H9 (cell line): ENCODE measurements at regions not wholly inside any gene's neighbourhood (a gene's known extent, or its start where the extent isn't known, plus 50 kb on each side); places are given as distances from the start of the nearest gene placed in this dataset.

Experiments used
- DNase-seq: peaks from one replicate; pipeline ENCODE4 v3.0.0-alpha.2; 2017
- H2AFZ ChIP-seq: one replicate; pipeline ENCODE4 v1.6.1; 2013; ENCODE audit warnings: mild to moderate bottlenecking, low read length, control low read depth, moderate library complexity
- H2AK5ac ChIP-seq: 2 replicates; pipeline ENCODE4 v1.6.1; 2013; ENCODE audit warnings: low read length, control low read depth, mixed read lengths; ENCODE audit not compliant: insufficient read length
- H2BK120ac ChIP-seq: one replicate; pipeline ENCODE4 v1.6.1; 2013; ENCODE audit warnings: low read depth, mild to moderate bottlenecking, low read length, control low read depth, inconsistent platforms; ENCODE audit not compliant: poor library complexity, severe bottlenecking
- H2BK12ac ChIP-seq: 2 replicates; pipeline ENCODE4 v1.6.1; 2013; ENCODE audit warnings: low read length, control low read depth, mixed read lengths, low read depth; ENCODE audit not compliant: insufficient read length
- H2BK15ac ChIP-seq: 2 replicates; pipeline ENCODE4 v1.6.1; 2013; ENCODE audit warnings: low read depth, low read length, control low read depth
- H2BK20ac ChIP-seq: one replicate; pipeline ENCODE4 v1.6.1; 2013; ENCODE audit warnings: low read depth, mild to moderate bottlenecking, low read length, control low read depth, inconsistent platforms; ENCODE audit not compliant: poor library complexity, severe bottlenecking
- H2BK5ac ChIP-seq: 2 replicates; pipeline ENCODE4 v1.6.1; 2013; ENCODE audit warnings: low read length, control low read depth, mixed read lengths; ENCODE audit not compliant: insufficient read length
- H3K14ac ChIP-seq: 2 replicates; pipeline ENCODE4 v1.6.1; 2013; ENCODE audit warnings: low read length, control low read depth; ENCODE audit not compliant: insufficient read depth
- H3K18ac ChIP-seq: 2 replicates; pipeline ENCODE4 v1.6.1; 2013; ENCODE audit warnings: low read depth, mild to moderate bottlenecking, mixed read lengths, low read length, control low read depth; ENCODE audit not compliant: insufficient read length
- H3K23ac ChIP-seq: 2 replicates; pipeline ENCODE4 v1.6.1; 2013; ENCODE audit warnings: low read length, control low read depth, mixed read lengths, low read depth; ENCODE audit not compliant: insufficient read length
- H3K23me2 ChIP-seq: 2 replicates; pipeline ENCODE4 v1.6.1; 2013; ENCODE audit warnings: low read depth, mild to moderate bottlenecking, mixed read lengths, low read length, control low read depth; ENCODE audit not compliant: insufficient read length, poor library complexity, severe bottlenecking
- H3K27ac ChIP-seq: 2 replicates; pipeline ENCODE4 v1.5.1; 2013; ENCODE audit warnings: low read length, control low read depth, mixed read lengths, low read depth; ENCODE audit not compliant: insufficient read length
- H3K27me3 ChIP-seq: 2 replicates; pipeline ENCODE4 v1.6.1; 2013; ENCODE audit warnings: low read length, control low read depth, inconsistent platforms; ENCODE audit not compliant: insufficient read depth
- H3K4ac ChIP-seq: 2 replicates; pipeline ENCODE4 v1.6.1; 2013; ENCODE audit warnings: low read depth, mild to moderate bottlenecking, control low read depth, inconsistent platforms, low read length, moderate library complexity
- H3K4me1 ChIP-seq: 2 replicates; pipeline ENCODE4 v1.6.1; 2013; ENCODE audit warnings: low read length, control low read depth, inconsistent platforms; ENCODE audit not compliant: insufficient read depth
- H3K4me2 ChIP-seq: 2 replicates; pipeline ENCODE4 v1.6.1; 2013; ENCODE audit warnings: low read length, control low read depth, mixed read lengths; ENCODE audit not compliant: insufficient read length, insufficient read depth
- H3K56ac ChIP-seq: 2 replicates; pipeline ENCODE4 v1.6.1; 2013; ENCODE audit warnings: low read depth, mild to moderate bottlenecking, mixed read lengths, low read length, control low read depth; ENCODE audit not compliant: insufficient read length
- H3K79me1 ChIP-seq: 2 replicates; pipeline ENCODE4 v1.6.1; 2013; ENCODE audit warnings: low read depth, mild to moderate bottlenecking, moderate library complexity, low read length, control low read depth, inconsistent platforms; ENCODE audit not compliant: insufficient read depth, poor library complexity, severe bottlenecking
- H3K79me2 ChIP-seq: 2 replicates; pipeline ENCODE4 v1.6.1; 2013; ENCODE audit warnings: low read length, control low read depth, inconsistent platforms; ENCODE audit not compliant: insufficient read depth
- H3K9ac ChIP-seq: 2 replicates; pipeline ENCODE4 v1.6.1; 2013; ENCODE audit warnings: low read length, control low read depth, mixed read lengths; ENCODE audit not compliant: insufficient read length; ENCODE audit errors: extremely low read depth
- H3K9me3 ChIP-seq: one replicate; pipeline ENCODE4 v1.6.1; 2013; ENCODE audit warnings: low read depth, low read length, inconsistent platforms; ENCODE audit not compliant: control insufficient read depth
- H3T11ph ChIP-seq: one replicate; pipeline ENCODE4 v1.6.1; 2013; ENCODE audit warnings: mild to moderate bottlenecking, low read length, control low read depth, inconsistent platforms
- H4K20me1 ChIP-seq: one replicate; pipeline ENCODE4 v1.6.1; 2013; ENCODE audit not compliant: control insufficient read depth, insufficient read length, insufficient read depth
- H4K5ac ChIP-seq: 2 replicates; pipeline ENCODE4 v1.6.1; 2013; ENCODE audit warnings: low read depth, mild to moderate bottlenecking, mixed read lengths, low read length, control low read depth; ENCODE audit not compliant: insufficient read length
- H4K8ac ChIP-seq: replicated peaks from 2 replicates; pipeline ENCODE4 v1.6.1; 2013; ENCODE audit warnings: low read length, control low read depth, mixed read lengths, low read depth; ENCODE audit not compliant: insufficient read length
- H4K91ac ChIP-seq: 2 replicates; pipeline ENCODE4 v1.6.1; 2013; ENCODE audit warnings: low read depth, mild to moderate bottlenecking, moderate library complexity, mixed read lengths, low read length, control low read depth; ENCODE audit not compliant: insufficient read length
- H3K27ac Mint-ChIP-seq, 3 experiments: 2 replicates in 2 of 3; 3 replicates in 1 of 3; pipeline ENCODE4 v1.8.0; 2020 to 2021; ENCODE audit warnings: mixed read lengths in 3 of 3, mild to moderate bottlenecking in 1 of 3, moderate library complexity in 1 of 3
- H3K27me3 Mint-ChIP-seq: 2 replicates; pipeline ENCODE4 v1.8.0; 2021; ENCODE audit warnings: low read depth, mild to moderate bottlenecking, moderate library complexity, mixed read lengths
- H3K36me3 Mint-ChIP-seq, 3 experiments: 2 replicates in 2 of 3; 3 replicates in 1 of 3; pipeline ENCODE4 v1.8.0; 2020 to 2021; ENCODE audit warnings: low read depth in 3 of 3, mixed read lengths in 3 of 3; ENCODE audit not compliant: insufficient read depth in 1 of 3
- H3K4me1 Mint-ChIP-seq, 2 experiments: 2 replicates each; pipeline ENCODE4 v1.8.0; 2020; ENCODE audit warnings: mixed read lengths in 2 of 2
- H3K4me3 Mint-ChIP-seq, 2 experiments: 2 replicates in 1 of 2; 3 replicates in 1 of 2; pipeline ENCODE4 v1.8.0; 2020 to 2021; ENCODE audit warnings: mild to moderate bottlenecking in 2 of 2, mixed read lengths in 2 of 2, moderate library complexity in 1 of 2
- H3K9me3 Mint-ChIP-seq, 2 experiments: 2 replicates in 1 of 2; 3 replicates in 1 of 2; pipeline ENCODE4 v1.8.0; 2020; ENCODE audit warnings: mild to moderate bottlenecking in 2 of 2, mixed read lengths in 2 of 2, moderate library complexity in 1 of 2
- CTCF ChIP-seq: fragments of 200-600 bp; sonication (generic); conservative IDR thresholded peaks from 3 replicates; pipeline ENCODE4 v1.8.0; 2021; ENCODE audit warnings: antibody characterized with exemption, mild to moderate bottlenecking
- WGBS: extraction: QIAGEN DNeasy Blood & Tissue Kit; methylation state at CpG from one replicate; pipeline ENCODE4 v1.1.7; 2013; ENCODE audit warnings: missing lambda C conversion rate, low lambda C conversion rate, mixed read lengths; ENCODE audit not compliant: insufficient read length; ENCODE audit errors: extremely low coverage; 5-methylcytosine and 5-hydroxymethylcytosine counted together

GRCh38 chr13:78190296-78190695 is 271.7 kb upstream of the EDNRB start:
- no peaks in the 10 kb centered on the region for H3K23me2 ChIP-seq
- H3T11ph ChIP-seq: no peak overlapping the region
- TF ChIP-seq CTCF: no peak
- no peak overlapping the region for H3K14ac ChIP-seq
- no peak overlapping the region for H4K91ac ChIP-seq
- Mint-ChIP-seq H3K4me1 (peaks cover 12 to 20% of the 10 kb centered on the region in 2 experiments), H3K36me3 (no peaks in the 10 kb centered on the region), H3K27me3 (no peaks in the 10 kb centered on the region), H3K27ac (no peak overlapping the region), H3K9me3 (no peaks in the 10 kb centered on the region), H3K4me3 (no peak overlapping the region)
- H2BK120ac ChIP-seq: no peak overlapping the region
- no peaks in the 10 kb centered on the region for H3K27me3 ChIP-seq
- no peak overlapping the region for H3K56ac ChIP-seq
- H2AK5ac ChIP-seq: no peak overlapping the region
- no peak overlapping the region for H3K9ac ChIP-seq
- H3K4ac ChIP-seq: no peak overlapping the region
- WGBS: no CpG with 5 or more reads among the region's 2 CpGs
- H3K18ac ChIP-seq: no peak overlapping the region
- no peak overlapping the region for H2BK20ac ChIP-seq
- no peak overlapping the region for H2BK15ac ChIP-seq
- no peak overlapping the region for H2BK5ac ChIP-seq
- H3K79me1 ChIP-seq: no peaks in the 10 kb centered on the region
- no peak overlapping the region for H3K23ac ChIP-seq
- no peak overlapping the region for H2BK12ac ChIP-seq
- no peaks in the 10 kb centered on the region for H3K79me2 ChIP-seq
- no peaks in the 10 kb centered on the region for H4K20me1 ChIP-seq
- H4K8ac ChIP-seq: no peak overlapping the region
- no peak for DNase-seq
- H3K4me2 ChIP-seq: no peak overlapping the region
- no peaks in the 10 kb centered on the region for H3K4me1 ChIP-seq
- H3K9me3 ChIP-seq: no peaks in the 10 kb centered on the region
- no peak overlapping the region for H3K27ac ChIP-seq
- no peak overlapping the region for H2AFZ ChIP-seq
- H4K5ac ChIP-seq: no peak overlapping the region
